DOHH2 (cell line): ENCODE measurements at regions not wholly inside any gene's neighbourhood (a gene's known extent, or its start where the extent isn't known, plus 50 kb on each side); places are given as distances from the start of the nearest gene placed in this dataset.

ENCODE experiments used
- H3F3A ChIP-seq: fragments of 200-600 bp; sonication (generic), shearing (Covaris generic); 2 replicates; pipeline ENCODE4 v1.6.0; 2016; ENCODE audit warnings: antibody characterized with exemption, mild to moderate bottlenecking; ENCODE audit not compliant: control insufficient read depth, insufficient read depth
- H3K27ac ChIP-seq: fragments of 200-600 bp; sonication (generic); 2 replicates; pipeline ENCODE4 v1.5.1; 2014; ENCODE audit warnings: low read depth, mild to moderate bottlenecking, low read length, moderate library complexity
- H3K27me3 ChIP-seq: fragments of 200-600 bp; sonication (generic); 2 replicates; pipeline ENCODE4 v1.6.1; 2014; ENCODE audit warnings: mild to moderate bottlenecking, low read length, mixed read lengths; ENCODE audit not compliant: control insufficient read depth
- H3K36me3 ChIP-seq: fragments of 200-600 bp; sonication (generic); 2 replicates; pipeline ENCODE4 v1.6.1; 2014; ENCODE audit warnings: mild to moderate bottlenecking, low read length, moderate library complexity, mixed read lengths; ENCODE audit not compliant: control insufficient read depth
- H3K4me1 ChIP-seq: fragments of 200-600 bp; sonication (generic); 2 replicates; pipeline ENCODE4 v1.6.1; 2014; ENCODE audit warnings: mild to moderate bottlenecking, low read length, mixed read lengths; ENCODE audit not compliant: control insufficient read depth
- H3K4me2 ChIP-seq: fragments of 200-600 bp; sonication (generic); 2 replicates; pipeline ENCODE4 v1.6.0; 2014; ENCODE audit warnings: mild to moderate bottlenecking, low read length, moderate library complexity
- H3K4me3 ChIP-seq: fragments of 200-600 bp; sonication (generic); 2 replicates; pipeline ENCODE4 v1.5.1; 2014; ENCODE audit warnings: mild to moderate bottlenecking, low read length, mixed read lengths
- H3K79me2 ChIP-seq: fragments of 200-600 bp; sonication (generic); 2 replicates; pipeline ENCODE4 v1.6.1; 2014; ENCODE audit warnings: mild to moderate bottlenecking, low read length, mixed read lengths; ENCODE audit not compliant: control insufficient read depth
- H3K9me2 ChIP-seq: fragments of 200-600 bp; sonication (generic); replicated peaks from 2 replicates; pipeline ENCODE4 v1.6.1; 2014; ENCODE audit warnings: mild to moderate bottlenecking, low read length, mixed read lengths; ENCODE audit not compliant: control insufficient read depth
- H3K9me3 ChIP-seq: fragments of 200-600 bp; sonication (generic); 2 replicates; pipeline ENCODE4 v1.6.1; 2014; ENCODE audit warnings: antibody characterized with exemption, low read length, mixed read lengths; ENCODE audit not compliant: control insufficient read depth, insufficient read depth
- H4K20me1 ChIP-seq: fragments of 200-600 bp; sonication (generic); 2 replicates; pipeline ENCODE4 v1.6.0; 2014; ENCODE audit warnings: low read depth, mild to moderate bottlenecking, antibody characterized with exemption, low read length, moderate library complexity; ENCODE audit not compliant: control insufficient read depth, insufficient read depth
- CTCF ChIP-seq: fragments of 200-600 bp; sonication (generic); IDR thresholded peaks from one replicate; pipeline ENCODE4 v1.5.1; 2014; ENCODE audit warnings: antibody characterized with exemption, mild to moderate bottlenecking, low read depth, low read length; ENCODE audit not compliant: poor library complexity, severe bottlenecking
- EZH2phosphoT487 ChIP-seq: fragments of 200-600 bp; sonication (generic); IDR thresholded peaks from 2 replicates; pipeline ENCODE4 v1.6.1; 2017; ENCODE audit warnings: borderline replicate concordance, mild to moderate bottlenecking, antibody characterized with exemption, low read length, moderate library complexity, mixed read lengths

GRCh38 chr17:70552982-70553334 is 383.6 kb downstream of the KCNJ2 start:
- H3K79me2 ChIP-seq = no peaks in the 10 kb centered on the region
- H3K27me3 ChIP-seq = peaks cover 4% of the 10 kb centered on the region; the same call in 1 of the 2 replicates
- H3K9me2 ChIP-seq = no peaks in the 10 kb centered on the region
- H3K4me1 ChIP-seq = no peaks in the 10 kb centered on the region
- no peak overlapping the region for H3K4me3 ChIP-seq
- no peak overlapping the region for H3K27ac ChIP-seq
- H4K20me1 ChIP-seq = no peaks in the 10 kb centered on the region
- TF ChIP-seq CTCF (no peak), EZH2phosphoT487 (no peak)
- no peak overlapping the region for H3K4me2 ChIP-seq
- no peaks in the 10 kb centered on the region for H3K36me3 ChIP-seq
- H3F3A ChIP-seq = no peaks in the 10 kb centered on the region
- no peaks in the 10 kb centered on the region for H3K9me3 ChIP-seq

GRCh38 chr17:70555723-70556122 is 386.4 kb downstream of the KCNJ2 start:
- TF ChIP-seq EZH2phosphoT487 = no peak
- TF ChIP-seq CTCF = no peak
- Histone ChIP-seq H3K4me3 (no peak overlapping the region), H3K27me3 (peaks cover 4% of the 10 kb centered on the region; the same call in 1 of the 2 replicates), H3F3A (no peaks in the 10 kb centered on the region), H3K27ac (no peak overlapping the region), H4K20me1 (no peaks in the 10 kb centered on the region), H3K4me1 (no peaks in the 10 kb centered on the region), H3K9me3 (no peaks in the 10 kb centered on the region), H3K79me2 (no peaks in the 10 kb centered on the region), H3K9me2 (no peaks in the 10 kb centered on the region), H3K36me3 (no peaks in the 10 kb centered on the region), H3K4me2 (no peak overlapping the region)

GRCh38 chr17:70558821-70559220 is 389.5 kb downstream of the KCNJ2 start:
- H3K4me2 ChIP-seq = no peak overlapping the region
- H3F3A ChIP-seq = no peaks in the 10 kb centered on the region
- H3K4me1 ChIP-seq = no peaks in the 10 kb centered on the region
- no peaks in the 10 kb centered on the region for H3K9me3 ChIP-seq
- H3K36me3 ChIP-seq = no peaks in the 10 kb centered on the region
- no peaks in the 10 kb centered on the region for H3K9me2 ChIP-seq
- no peaks in the 10 kb centered on the region for H3K27me3 ChIP-seq
- H3K27ac ChIP-seq = no peak overlapping the region
- no peaks in the 10 kb centered on the region for H3K79me2 ChIP-seq
- no peak overlapping the region for H3K4me3 ChIP-seq
- TF ChIP-seq CTCF = no peak
- TF ChIP-seq EZH2phosphoT487 = no peak
- H4K20me1 ChIP-seq = no peaks in the 10 kb centered on the region

GRCh38 chr17:70560471-70560870 is 391.1 kb downstream of the KCNJ2 start:
- H3K9me3 ChIP-seq = no peaks in the 10 kb centered on the region
- no peak overlapping the region for H3K4me3 ChIP-seq
- no peaks in the 10 kb centered on the region for H3K27me3 ChIP-seq
- H3K9me2 ChIP-seq = no peaks in the 10 kb centered on the region
- no peaks in the 10 kb centered on the region for H4K20me1 ChIP-seq
- no peaks in the 10 kb centered on the region for H3F3A ChIP-seq
- no peaks in the 10 kb centered on the region for H3K79me2 ChIP-seq
- TF ChIP-seq EZH2phosphoT487 (no peak), CTCF (no peak)
- H3K27ac ChIP-seq = no peak overlapping the region
- no peaks in the 10 kb centered on the region for H3K4me1 ChIP-seq
- H3K36me3 ChIP-seq = no peaks in the 10 kb centered on the region
- no peak overlapping the region for H3K4me2 ChIP-seq
